HepG2 (cell line): ENCODE measurements at regions not wholly inside any gene's neighbourhood (a gene's known extent, or its start where the extent isn't known, plus 50 kb on each side); places are given as distances from the start of the nearest gene placed in this dataset.

Experiments
- ATAC-seq: fragments of 200-7000 bp; cut with Tn5 transposase; 3 replicates; pipeline ENCODE4 v1.9.1; 2020; ENCODE audit warnings: mild to moderate bottlenecking, moderate library complexity
- BruUV-seq: library from RNA; stranded (reverse); fragments of 400-500 nt; replicated peaks from 2 replicates; lab custom pipeline; 2021; lab: Mats Ljungman, UMichigan
- CTCF ChIA-PET: fragments of 300-600 bp; formaldehyde crosslinking; extraction: SDS; loops from one replicate; lab custom pipeline; 2021; ENCODE audit warnings: low total read pairs, inconsistent platforms, low intra/inter-chr PET ratio; lab: Yijun Ruan, JAX
- POLR2A ChIA-PET: fragments of 350-600 bp; sonication (Branson Sonifier 250); formaldehyde crosslinking; loops from one replicate; lab custom pipeline; 2020; ENCODE audit warnings: antibody characterized with exemption, inconsistent platforms; lab: Yijun Ruan, JAX
- DNase-seq: peaks from one replicate; pipeline ENCODE4 v3.0.0-alpha.2; 2015; ENCODE audit warnings: low spot score
- FAIRE-seq: peaks from 3 replicates; lab custom pipeline; 2011; peaks lifted over from hg19 to GRCh38; lab: Jason Lieb, UNC
- H2AFZ ChIP-seq: one replicate; pipeline ENCODE4 v1.6.1; 2011; ENCODE audit warnings: low read length, inconsistent platforms
- H3K27ac ChIP-seq: fragments of 300-600 bp; 3 replicates; pipeline ENCODE4 v1.8.0; 2011; ENCODE audit warnings: mixed run types, mild to moderate bottlenecking, mixed read lengths, low read length, inconsistent platforms; ENCODE audit not compliant: insufficient read depth; ENCODE audit errors: extremely low read length
- H3K27me3 ChIP-seq, 2 experiments: fragments of 200-600 bp in 1 of 2; 2 replicates in 1 of 2; 3 replicates in 1 of 2; pipeline versions ENCODE4 v1.6.0 to v1.8.0; 2011; ENCODE audit warnings: low read length in 2 of 2, mild to moderate bottlenecking in 2 of 2, moderate library complexity in 2 of 2, inconsistent platforms in 1 of 2; ENCODE audit not compliant: insufficient read depth in 2 of 2, control insufficient read depth in 1 of 2
- H3K36me3 ChIP-seq, 2 experiments: fragments of 200-600 bp in 1 of 2; replicated peaks in 1 of 2; 2 replicates in 1 of 2; 3 replicates in 1 of 2; pipeline versions ENCODE4 v1.5.1 to v1.8.0; 2011; ENCODE audit warnings: low read length in 2 of 2, inconsistent platforms in 1 of 2; ENCODE audit not compliant: insufficient read depth in 2 of 2, control insufficient read depth in 1 of 2
- H3K4me1 ChIP-seq: 2 replicates; pipeline ENCODE4 v1.5.1; 2012; ENCODE audit warnings: low read length, inconsistent platforms; ENCODE audit not compliant: insufficient read depth
- H3K4me2 ChIP-seq: 2 replicates; pipeline ENCODE4 v1.6.0; 2011; ENCODE audit warnings: low read depth, low read length, inconsistent platforms
- H3K4me3 ChIP-seq, 3 experiments: fragments of 200-600 bp in 1 of 3; sonication (generic), shearing (Covaris generic) in 1 of 3; replicated peaks in 1 of 3; 2 replicates each; pipeline ENCODE4 v1.5.1; 2011 to 2016; ENCODE audit warnings: low read length in 3 of 3, inconsistent platforms in 2 of 3, low read depth in 2 of 3, mild to moderate bottlenecking in 2 of 3, control low read depth in 1 of 3, mixed read lengths in 1 of 3; ENCODE audit not compliant: insufficient read depth in 1 of 3
- H3K79me2 ChIP-seq: one replicate; pipeline ENCODE4 v1.6.1; 2011; ENCODE audit warnings: low read length, inconsistent platforms; ENCODE audit not compliant: insufficient read depth
- H3K9ac ChIP-seq: 2 replicates; pipeline ENCODE4 v1.6.0; 2011; ENCODE audit warnings: mild to moderate bottlenecking, low read depth, low read length, inconsistent platforms; ENCODE audit not compliant: insufficient read depth
- H3K9me3 ChIP-seq: 2 replicates; pipeline ENCODE4 v1.5.1; 2012; ENCODE audit warnings: mild to moderate bottlenecking, low read length
- H4K20me1 ChIP-seq: 2 replicates; pipeline ENCODE4 v1.6.0; 2011; ENCODE audit warnings: inconsistent platforms, mild to moderate bottlenecking, low read length, moderate library complexity; ENCODE audit not compliant: insufficient read depth
- BRD4 ChIP-seq: sonication (generic); formaldehyde crosslinking; IDR thresholded peaks from 2 replicates; pipeline ENCODE4 v1.4.0; 2020; ENCODE audit warnings: missing genetic modification reagents
- HBP1 ChIP-seq: IDR thresholded peaks from 2 replicates; pipeline ENCODE4 v1.6.1; 2016; ENCODE audit warnings: low read depth, control low read depth
- IKZF1 ChIP-seq: fragments of 450-650 bp; IDR thresholded peaks from 2 replicates; pipeline ENCODE4 v1.7.1; 2016
- MATR3 ChIP-seq: sonication (generic); formaldehyde crosslinking; IDR thresholded peaks from 2 replicates; pipeline ENCODE4 v1.4.0; 2020; ENCODE audit warnings: missing genetic modification reagents
- NONO ChIP-seq, 2 experiments: fragments of 450-650 bp in 1 of 2; sonication (generic) in 1 of 2; formaldehyde crosslinking in 1 of 2; IDR thresholded peaks in 1 of 2; conservative IDR thresholded peaks in 1 of 2; 2 replicates each; pipeline versions ENCODE4 v1.6.1 to v1.8.0; 2017 to 2022; ENCODE audit warnings: mild to moderate bottlenecking in 1 of 2, missing genetic modification reagents in 1 of 2, moderate library complexity in 1 of 2
- PLSCR1 ChIP-seq: sonication (generic); formaldehyde crosslinking; IDR thresholded peaks from 2 replicates; pipeline ENCODE4 v1.5.0; 2020; ENCODE audit warnings: missing genetic modification reagents, mild to moderate bottlenecking, borderline replicate concordance
- PPARG ChIP-seq: conservative IDR thresholded peaks from 2 replicates; pipeline ENCODE4 v1.6.1; 2016; ENCODE audit warnings: missing biosample characterization, missing genetic modification reagents
- ZNF18 ChIP-seq: sonication (generic); formaldehyde crosslinking; IDR thresholded peaks from 2 replicates; pipeline ENCODE4 v1.8.0; 2022; ENCODE audit warnings: mild to moderate bottlenecking, missing genetic modification reagents; ENCODE audit not compliant: insufficient replicate concordance
- ZNF572 ChIP-seq: sonication (generic); formaldehyde crosslinking; IDR thresholded peaks from 2 replicates; pipeline ENCODE4 v1.5.1; 2020; ENCODE audit warnings: mild to moderate bottlenecking, missing genetic modification reagents
- ZNF776 ChIP-seq: sonication (generic); formaldehyde crosslinking; IDR thresholded peaks from 2 replicates; pipeline ENCODE4 v1.4.0; 2020; ENCODE audit warnings: mild to moderate bottlenecking, missing genetic modification reagents
- ZNF816 ChIP-seq: sonication (generic); formaldehyde crosslinking; IDR thresholded peaks from 2 replicates; pipeline ENCODE4 v1.8.0; 2022; ENCODE audit warnings: missing genetic modification reagents, mild to moderate bottlenecking, borderline replicate concordance
- ZSCAN5A ChIP-seq: sonication (generic); formaldehyde crosslinking; IDR thresholded peaks from 2 replicates; pipeline ENCODE4 v1.8.0; 2022; ENCODE audit warnings: mild to moderate bottlenecking, missing genetic modification reagents, borderline replicate concordance
- WGBS: methylation state at CpG from one replicate; pipeline ENCODE4 v1.1.6; 2017; ENCODE audit warnings: low lambda C conversion rate; 5-methylcytosine and 5-hydroxymethylcytosine counted together
- in situ Hi-C: cut with HindIII; loops from 2 replicates; pipeline ENCODE4 v1.10.0; 2017; ENCODE audit warnings: low pct_unique_long_range_greater_than_20kb; ENCODE audit not compliant: extremely low pct_ligation_motif_present
- intact Hi-C: fragments of 100-400 bp; cut with micrococcal nuclease; formaldehyde crosslinking; loops from one replicate; pipeline ENCODE4 v1.10.0; 2022; ENCODE audit not compliant: unreplicated experiment

- BruUV-seq: no TSS peak
- CTCF ChIA-PET: no interaction called here
- Histone ChIP-seq H3K79me2 (no peaks in the 10 kb centered on the region), H3K27ac (no peak overlapping the region), H3K4me3 (no peak overlapping the region), H3K4me2 (no peak overlapping the region), H4K20me1 (no peaks in the 10 kb centered on the region), H3K9ac (no peak overlapping the region), H3K4me1 (no peaks in the 10 kb centered on the region), H3K27me3 (peaks cover 1 to 21% of the 10 kb centered on the region in 2 experiments; a peak in 4 of 5 replicates), H3K36me3 (no peaks in the 10 kb centered on the region), H2AFZ (no peak overlapping the region), H3K9me3 (no peaks in the 10 kb centered on the region)
- intact Hi-C loops: no loop called here
- in situ Hi-C loops: no loop called here
- 11% methylated on average over 1 of the region's 1 CpG for WGBS
- no peak for ATAC-seq
- DNase-seq: no peak
- POLR2A ChIA-PET: no interaction called here
- TF ChIP-seq NONO (IDR thresholded peaks at IDR 0.05) (no peak), NONO (CRISPR knock-in tag; conservative IDR thresholded peaks at IDR 0.05) (no peak), PPARG (CRISPR knock-in tag) (no peak), HBP1 (CRISPR knock-in tag) (no peak), ZNF18 (CRISPR knock-in tag) (no peak), MATR3 (CRISPR knock-in tag) (no peak), ZNF572 (CRISPR knock-in tag) (no peak), ZNF776 (CRISPR knock-in tag) (no peak), ZSCAN5A (CRISPR knock-in tag) (no peak), ZNF816 (CRISPR knock-in tag) (no peak), PLSCR1 (CRISPR knock-in tag) (no peak), BRD4 (CRISPR knock-in tag) (no peak), IKZF1 (no peak)
- no peak for FAIRE-seq
Measured at GRCh38 chr3:150069633-150070032, 98.9 kb upstream of the PFN2 start.
